Esophagus muscularis mucosa (tissue), 4 donors: ENCODE measurements at regions not wholly inside any gene's neighbourhood (a gene's known extent, or its start where the extent isn't known, plus 50 kb on each side); places are given as distances from the start of the nearest gene placed in this dataset.

ENCODE experiments used
- CTCF ChIP-seq, 3 experiments: fragments of 200-600 bp in 2 of 3; fragments of 450-650 bp in 1 of 3; sonication (generic) in 2 of 3; IDR thresholded peaks; one replicate each; pipeline ENCODE4 v1.5.1; 2017 to 2019; ENCODE audit warnings: antibody characterized with exemption in 3 of 3, mild to moderate bottlenecking in 2 of 3, moderate library complexity in 1 of 3
- EP300 ChIP-seq: sonication (generic); formaldehyde crosslinking; IDR thresholded peaks from one replicate; pipeline ENCODE4 v1.6.1; 2017; ENCODE audit warnings: antibody characterized with exemption
- POLR2A ChIP-seq: fragments of 450-650 bp; IDR thresholded peaks from one replicate; pipeline ENCODE4 v1.6.1; 2017; ENCODE audit warnings: antibody characterized with exemption, moderate library complexity, mild to moderate bottlenecking, low read depth

DNA sequence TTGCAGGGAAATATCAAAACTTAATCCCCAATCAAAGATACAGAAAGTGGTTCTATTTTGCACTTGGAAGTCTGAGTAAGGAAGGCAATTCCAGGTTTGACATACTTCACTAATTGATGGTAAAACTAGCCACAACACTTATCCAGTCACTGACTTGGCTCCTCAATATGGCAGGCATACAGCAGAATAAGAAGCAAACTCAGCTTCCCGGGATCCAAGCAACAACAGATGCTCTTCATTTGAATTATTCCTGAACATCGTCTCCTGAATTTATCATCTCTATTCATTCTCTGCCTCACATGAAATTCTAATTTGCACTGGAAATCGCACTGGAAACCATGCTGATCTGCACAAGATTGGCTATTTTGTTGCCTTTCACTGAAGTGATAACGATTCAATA is 629.6 kb downstream of the PRELID2 start:
- TF ChIP-seq CTCF (IDR thresholded peaks at IDR 0.05) (no peak), EP300 (no peak), POLR2A (no peak)
